ENCODE measurements at regions not wholly inside any gene's neighbourhood (a gene's known extent, or its start where the extent isn't known, plus 50 kb on each side); places are given as distances from the start of the nearest gene placed in this dataset.

DNA sequence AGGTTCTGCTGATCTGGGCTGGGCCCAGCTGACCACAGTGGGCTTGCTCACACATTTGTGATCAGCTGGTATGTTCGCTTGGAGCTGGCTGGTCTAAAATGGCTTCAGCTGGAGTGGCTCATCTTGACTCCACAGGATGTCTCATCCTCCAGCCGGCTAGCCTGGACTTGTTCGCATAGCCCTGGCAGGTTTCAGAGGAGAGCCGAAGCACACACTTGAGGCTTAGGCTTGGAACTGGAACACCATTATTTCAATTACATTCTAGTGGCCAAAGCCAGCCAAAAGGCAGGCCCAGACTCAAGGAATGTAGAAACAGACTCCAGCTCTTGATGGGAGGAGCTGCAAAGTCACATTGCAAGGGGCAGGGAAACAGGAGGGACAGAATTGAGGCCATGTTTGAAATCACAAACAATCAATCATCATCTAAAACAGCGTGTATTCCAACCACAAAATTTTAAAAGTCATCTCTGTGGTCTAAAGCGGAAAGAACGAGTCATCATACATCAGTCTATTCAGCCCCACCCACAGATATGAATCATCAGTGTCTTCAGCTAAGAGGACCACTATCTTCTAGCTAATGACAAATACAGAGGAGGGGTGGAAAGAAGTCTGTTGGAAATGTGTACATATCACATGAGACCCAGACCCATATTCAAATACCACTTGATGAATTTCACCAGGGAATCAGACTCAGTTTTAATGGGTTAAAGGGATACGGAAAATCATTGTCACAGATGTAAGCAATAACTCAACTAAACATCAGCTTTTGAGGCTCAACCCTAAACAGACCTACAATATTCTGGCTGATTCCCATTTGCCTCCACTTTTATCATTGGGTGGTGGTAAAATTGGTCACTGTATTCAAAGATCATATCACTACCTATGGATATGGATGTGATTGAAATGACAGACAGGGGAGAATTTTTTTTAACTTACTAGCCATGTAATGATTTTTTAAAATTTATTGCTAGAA, 139.0 kb upstream of the MKLN1 start:
- TF ChIP-seq CTCF (IDR thresholded peaks at IDR 0.05; ENCODE audit: borderline replicate concordance, insufficient read depth, low read depth, low read length), result no peak
- H3K4me3 ChIP-seq (ENCODE audit: low read depth, low read length), result no peak overlapping the region

- TF ChIP-seq CTCF (IDR thresholded peaks at IDR 0.05; ENCODE audit: borderline replicate concordance, insufficient read depth, low read depth, low read length), result no peak
Measured at GRCh38 chr7:131189488-131189887, 138.2 kb upstream of the MKLN1 start.

GRCh38 chr7:131190146-131190545, 137.5 kb upstream of the MKLN1 start:
- no peak for TF ChIP-seq CTCF (IDR thresholded peaks at IDR 0.05; ENCODE audit: borderline replicate concordance, insufficient read depth, low read depth, low read length)

More at GRCh38 chr7:131189488-131189887, 138.2 kb upstream of the MKLN1 start:
- no peak overlapping the region for H3K4me3 ChIP-seq (ENCODE audit: low read depth, low read length)

GRCh38 chr7:131190581-131190980, 137.1 kb upstream of the MKLN1 start:
- TF ChIP-seq CTCF (IDR thresholded peaks at IDR 0.05; ENCODE audit: borderline replicate concordance, insufficient read depth, low read depth, low read length), result no peak

More at GRCh38 chr7:131190146-131190545, 137.5 kb upstream of the MKLN1 start:
- no peak overlapping the region for H3K4me3 ChIP-seq (ENCODE audit: low read depth, low read length)

GRCh38 chr7:131194070-131194865, 133.4 kb upstream of the MKLN1 start:
- no peak overlapping the region for H3K4me3 ChIP-seq (ENCODE audit: low read depth, low read length)
- no peak for TF ChIP-seq CTCF (IDR thresholded peaks at IDR 0.05; ENCODE audit: borderline replicate concordance, insufficient read depth, low read depth, low read length)

More at GRCh38 chr7:131190581-131190980, 137.1 kb upstream of the MKLN1 start:
- no peak overlapping the region for H3K4me3 ChIP-seq (ENCODE audit: low read depth, low read length)

DNA sequence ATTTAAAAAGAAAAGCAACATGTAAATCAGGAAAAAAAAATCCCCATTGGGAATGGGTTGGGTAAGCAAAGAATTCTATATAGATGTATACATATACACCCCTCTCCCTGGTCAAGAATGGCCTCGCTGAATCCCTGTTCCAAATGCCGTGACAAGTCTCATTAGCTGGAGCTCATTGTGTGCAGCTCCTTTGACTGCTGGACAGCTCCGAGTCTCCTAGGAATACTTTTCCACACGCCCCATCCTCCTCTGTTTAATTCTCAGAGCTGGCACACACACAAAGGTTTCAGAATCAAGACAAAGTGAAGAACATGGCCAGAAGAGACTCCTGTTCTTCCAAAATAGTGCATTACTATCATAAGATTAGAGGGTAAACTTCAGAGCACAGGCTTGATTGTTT, 130.9 kb upstream of the MKLN1 start:
- H3K4me3 ChIP-seq (ENCODE audit: low read depth, low read length), result no peak overlapping the region
- TF ChIP-seq CTCF (IDR thresholded peaks at IDR 0.05; ENCODE audit: borderline replicate concordance, insufficient read depth, low read depth, low read length), result no peak
